ENCODE measurements at regions not wholly inside any gene's neighbourhood (a gene's known extent, or its start where the extent isn't known, plus 50 kb on each side); places are given as distances from the start of the nearest gene placed in this dataset.

GRCh38 chr4:96986816-96987215 is 1146.9 kb downstream of the PDHA2 start:
- no peaks in the 10 kb centered on the region for H3K9me3 ChIP-seq (ENCODE audit: control insufficient read depth in 4 of 4, low read length in 3 of 4)
- H3K4me3 ChIP-seq (ENCODE audit: low read depth in 1 of 3, low read length in 3 of 3), result no peak overlapping the region
- H3K27ac ChIP-seq (ENCODE audit: low read depth in 1 of 2, low read length in 2 of 2), result no peak overlapping the region
- DNase-seq (ENCODE audit: low spot score), result no peak
- H3K4me1 ChIP-seq (ENCODE audit: control insufficient read depth in 4 of 4, insufficient read depth in 4 of 4, low read length in 3 of 4), result no peaks in the 10 kb centered on the region
- H3K27me3 ChIP-seq (ENCODE audit: control insufficient read depth in 4 of 4, insufficient read depth in 4 of 4, low read length in 3 of 4), result no peaks in the 10 kb centered on the region
- no peaks in the 10 kb centered on the region for H3K36me3 ChIP-seq (ENCODE audit: control insufficient read depth in 4 of 4, insufficient read depth in 3 of 4, low read depth in 1 of 4, low read length in 3 of 4)
- no peak overlapping the region for H3K9ac ChIP-seq (ENCODE audit: low read depth in 1 of 2, low read length in 2 of 2)
- TF ChIP-seq GABPA (IDR thresholded peaks at IDR 0.05 in 1 of 2, conservative IDR thresholded peaks at IDR 0.05 in 1 of 2), result no peak
- TF ChIP-seq, protein P1, sequence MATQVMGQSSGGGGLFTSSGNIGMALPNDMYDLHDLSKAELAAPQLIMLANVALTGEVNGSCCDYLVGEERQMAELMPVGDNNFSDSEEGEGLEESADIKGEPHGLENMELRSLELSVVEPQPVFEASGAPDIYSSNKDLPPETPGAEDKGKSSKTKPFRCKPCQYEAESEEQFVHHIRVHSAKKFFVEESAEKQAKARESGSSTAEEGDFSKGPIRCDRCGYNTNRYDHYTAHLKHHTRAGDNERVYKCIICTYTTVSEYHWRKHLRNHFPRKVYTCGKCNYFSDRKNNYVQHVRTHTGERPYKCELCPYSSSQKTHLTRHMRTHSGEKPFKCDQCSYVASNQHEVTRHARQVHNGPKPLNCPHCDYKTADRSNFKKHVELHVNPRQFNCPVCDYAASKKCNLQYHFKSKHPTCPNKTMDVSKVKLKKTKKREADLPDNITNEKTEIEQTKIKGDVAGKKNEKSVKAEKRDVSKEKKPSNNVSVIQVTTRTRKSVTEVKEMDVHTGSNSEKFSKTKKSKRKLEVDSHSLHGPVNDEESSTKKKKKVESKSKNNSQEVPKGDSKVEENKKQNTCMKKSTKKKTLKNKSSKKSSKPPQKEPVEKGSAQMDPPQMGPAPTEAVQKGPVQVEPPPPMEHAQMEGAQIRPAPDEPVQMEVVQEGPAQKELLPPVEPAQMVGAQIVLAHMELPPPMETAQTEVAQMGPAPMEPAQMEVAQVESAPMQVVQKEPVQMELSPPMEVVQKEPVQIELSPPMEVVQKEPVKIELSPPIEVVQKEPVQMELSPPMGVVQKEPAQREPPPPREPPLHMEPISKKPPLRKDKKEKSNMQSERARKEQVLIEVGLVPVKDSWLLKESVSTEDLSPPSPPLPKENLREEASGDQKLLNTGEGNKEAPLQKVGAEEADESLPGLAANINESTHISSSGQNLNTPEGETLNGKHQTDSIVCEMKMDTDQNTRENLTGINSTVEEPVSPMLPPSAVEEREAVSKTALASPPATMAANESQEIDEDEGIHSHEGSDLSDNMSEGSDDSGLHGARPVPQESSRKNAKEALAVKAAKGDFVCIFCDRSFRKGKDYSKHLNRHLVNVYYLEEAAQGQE (IDR thresholded peaks at IDR 0.05), result no peak
- TF ChIP-seq EGR1 (IDR thresholded peaks at IDR 0.05; ENCODE audit: low read depth in 2 of 2), result no peak
- TF ChIP-seq RXRA (IDR thresholded peaks at IDR 0.05), result no peak
- TF ChIP-seq RAD21 (IDR thresholded peaks at IDR 0.05), result no peak
- TF ChIP-seq ATF3 (IDR thresholded peaks at IDR 0.05), result no peak
- no peak for TF ChIP-seq YY1 (IDR thresholded peaks at IDR 0.05)
- TF ChIP-seq, protein P2, sequence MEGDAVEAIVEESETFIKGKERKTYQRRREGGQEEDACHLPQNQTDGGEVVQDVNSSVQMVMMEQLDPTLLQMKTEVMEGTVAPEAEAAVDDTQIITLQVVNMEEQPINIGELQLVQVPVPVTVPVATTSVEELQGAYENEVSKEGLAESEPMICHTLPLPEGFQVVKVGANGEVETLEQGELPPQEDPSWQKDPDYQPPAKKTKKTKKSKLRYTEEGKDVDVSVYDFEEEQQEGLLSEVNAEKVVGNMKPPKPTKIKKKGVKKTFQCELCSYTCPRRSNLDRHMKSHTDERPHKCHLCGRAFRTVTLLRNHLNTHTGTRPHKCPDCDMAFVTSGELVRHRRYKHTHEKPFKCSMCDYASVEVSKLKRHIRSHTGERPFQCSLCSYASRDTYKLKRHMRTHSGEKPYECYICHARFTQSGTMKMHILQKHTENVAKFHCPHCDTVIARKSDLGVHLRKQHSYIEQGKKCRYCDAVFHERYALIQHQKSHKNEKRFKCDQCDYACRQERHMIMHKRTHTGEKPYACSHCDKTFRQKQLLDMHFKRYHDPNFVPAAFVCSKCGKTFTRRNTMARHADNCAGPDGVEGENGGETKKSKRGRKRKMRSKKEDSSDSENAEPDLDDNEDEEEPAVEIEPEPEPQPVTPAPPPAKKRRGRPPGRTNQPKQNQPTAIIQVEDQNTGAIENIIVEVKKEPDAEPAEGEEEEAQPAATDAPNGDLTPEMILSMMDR (IDR thresholded peaks at IDR 0.05; ENCODE audit: low read depth, low read length, missing input control), result no peak
- no peak for TF ChIP-seq TAF1 (conservative IDR thresholded peaks at IDR 0.05)
- TF ChIP-seq ZBTB33 (IDR thresholded peaks at IDR 0.05), result no peak
- TF ChIP-seq JUND (IDR thresholded peaks at IDR 0.05), result no peak
- no peak for TF ChIP-seq FOXA1 (IDR thresholded peaks at IDR 0.05)
- TF ChIP-seq MAX (IDR thresholded peaks at IDR 0.05), result no peak
- no peak for TF ChIP-seq FOXA2 (IDR thresholded peaks at IDR 0.05)
- 53% methylated on average over 1 of the region's 1 CpG for WGBS

- no peaks in the 10 kb centered on the region for H3K36me3 ChIP-seq (ENCODE audit: control insufficient read depth in 4 of 4, insufficient read depth in 3 of 4, low read depth in 1 of 4, low read length in 3 of 4)
- no peak for DNase-seq (ENCODE audit: low spot score)
- TF ChIP-seq NR2F2 (IDR thresholded peaks at IDR 0.05) (no peak), HNF4A (conservative IDR thresholded peaks at IDR 0.05) (no peak), RAD21 (IDR thresholded peaks at IDR 0.05) (no peak), JUND (IDR thresholded peaks at IDR 0.05) (no peak), ATF3 (IDR thresholded peaks at IDR 0.05) (no peak), SP1 (IDR thresholded peaks at IDR 0.05) (no peak)
- TF ChIP-seq, protein P2 (IDR thresholded peaks at IDR 0.05; ENCODE audit: low read depth, low read length, missing input control), result no peak
- H3K27ac ChIP-seq (ENCODE audit: low read depth in 1 of 2, low read length in 2 of 2), result no peak overlapping the region
- H3K9ac ChIP-seq (ENCODE audit: low read depth in 1 of 2, low read length in 2 of 2), result no peak overlapping the region
- H3K27me3 ChIP-seq (ENCODE audit: control insufficient read depth in 4 of 4, insufficient read depth in 4 of 4, low read length in 3 of 4), result no peaks in the 10 kb centered on the region
- no peaks in the 10 kb centered on the region for H3K9me3 ChIP-seq (ENCODE audit: control insufficient read depth in 4 of 4, low read length in 3 of 4)
- 83% methylated on average over 1 of the region's 1 CpG for WGBS
- H3K4me1 ChIP-seq (ENCODE audit: control insufficient read depth in 4 of 4, insufficient read depth in 4 of 4, low read length in 3 of 4), result no peaks in the 10 kb centered on the region
- no peak overlapping the region for H3K4me3 ChIP-seq (ENCODE audit: low read depth in 1 of 3, low read length in 3 of 3)
These were observed 1151.2 kb downstream of the PDHA2 start for GRCh38 chr4:96991083-96991482.

Measured in liver (tissue), 8 donors.